GM19239 (cell line): ENCODE measurements at regions not wholly inside any gene's neighbourhood (a gene's known extent, or its start where the extent isn't known, plus 50 kb on each side); places are given as distances from the start of the nearest gene placed in this dataset.

Experiments
- DNase-seq: peaks from one replicate; pipeline ENCODE4 v3.0.0; 2011; ENCODE audit warnings: low spot score; ENCODE audit not compliant: insufficient read length
- FAIRE-seq: peaks from 2 replicates; lab custom pipeline; 2011; peaks lifted over from hg19 to GRCh38; lab: Jason Lieb, UNC

- FAIRE-seq (no peak), DNase-seq (no peak)
Observed at GRCh38 chr5:133882846-133883245, 85.6 kb downstream of the C5orf15 start.

- no peak for FAIRE-seq
- DNase-seq: no peak
Observed at GRCh38 chr5:133882389-133882695, 86.1 kb downstream of the C5orf15 start.

DNA sequence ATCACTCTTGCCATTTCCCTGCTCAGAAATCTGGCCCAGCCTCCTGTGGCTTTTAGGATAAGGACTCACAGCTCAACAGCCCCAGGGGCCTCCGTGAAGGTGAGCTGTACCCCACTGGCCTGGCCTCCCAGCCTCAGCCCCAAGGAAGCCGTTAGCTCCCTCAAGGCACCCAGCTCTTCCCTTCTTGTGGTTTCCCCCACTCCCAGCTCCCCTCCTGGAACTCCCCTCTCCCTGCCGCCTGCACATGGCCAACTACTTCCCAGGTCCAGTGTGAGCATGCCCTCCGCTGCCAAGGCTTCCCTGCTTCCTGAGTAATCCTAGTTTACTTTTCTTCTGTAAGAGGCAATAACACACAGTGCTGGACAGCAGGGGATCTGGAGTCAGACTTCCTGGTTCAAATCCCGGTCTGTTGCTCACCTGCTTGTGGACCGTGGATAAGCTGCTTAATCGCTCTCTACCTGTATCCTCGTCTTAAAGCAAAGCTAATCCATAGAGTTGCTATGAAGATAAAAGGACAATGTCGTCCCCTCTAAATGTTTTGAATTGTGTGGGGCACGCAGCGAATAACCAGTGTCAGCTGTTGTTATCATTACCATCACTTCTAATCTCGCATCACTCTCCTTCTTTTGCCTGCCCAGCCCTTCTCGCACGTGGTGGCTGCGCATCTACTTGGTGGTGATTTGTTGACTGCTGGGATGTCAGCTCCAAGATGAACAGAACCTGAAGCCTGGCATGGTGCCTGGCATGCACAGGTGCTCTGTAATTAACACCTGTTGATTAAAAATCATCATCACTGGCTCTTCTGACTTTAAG lies 86.6 kb downstream of the C5orf15 start:
- no peak for FAIRE-seq
- DNase-seq: no peak

DNA sequence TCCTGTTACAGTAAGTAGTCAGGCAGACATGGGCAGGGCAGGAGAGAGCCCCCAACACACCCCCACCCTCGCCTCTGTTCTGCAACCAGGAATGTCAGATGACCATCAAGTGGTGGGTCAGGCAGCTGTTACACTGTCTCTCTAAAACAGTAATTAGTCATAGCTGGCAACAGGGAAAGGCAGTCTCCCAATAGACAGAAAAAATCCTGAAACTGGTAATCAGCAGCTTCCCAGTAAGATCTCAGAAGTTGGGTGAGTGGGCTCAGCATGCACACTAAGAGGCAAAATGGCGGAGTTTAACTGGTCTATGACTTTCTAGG lies 90.2 kb downstream of the C5orf15 start:
- no peak for FAIRE-seq
- no peak for DNase-seq

GRCh38 chr5:133877351-133878235 lies 90.8 kb downstream of the C5orf15 start:
- no peak for DNase-seq
- no peak for FAIRE-seq

DNA sequence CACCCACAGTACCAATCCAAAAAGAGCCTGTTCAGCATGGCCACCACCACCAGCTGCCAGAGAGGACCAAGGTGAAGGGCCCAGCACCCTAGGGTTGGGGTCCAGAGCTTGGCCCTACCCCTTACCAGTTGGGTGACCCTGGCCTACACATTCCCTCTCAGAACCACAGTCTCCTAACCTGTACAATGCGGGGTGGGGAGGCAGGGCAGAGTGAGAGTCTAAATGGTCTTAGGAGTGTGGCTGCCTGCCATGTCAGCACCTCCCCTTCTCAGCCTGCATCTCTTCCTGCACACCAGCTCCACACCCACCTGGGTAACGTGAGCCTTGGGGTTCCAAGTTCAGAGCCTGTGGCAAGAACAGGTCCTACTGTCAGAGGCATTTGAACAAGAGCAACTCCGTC lies 92.2 kb downstream of the C5orf15 start:
- no peak for DNase-seq
- FAIRE-seq: no peak

DNA sequence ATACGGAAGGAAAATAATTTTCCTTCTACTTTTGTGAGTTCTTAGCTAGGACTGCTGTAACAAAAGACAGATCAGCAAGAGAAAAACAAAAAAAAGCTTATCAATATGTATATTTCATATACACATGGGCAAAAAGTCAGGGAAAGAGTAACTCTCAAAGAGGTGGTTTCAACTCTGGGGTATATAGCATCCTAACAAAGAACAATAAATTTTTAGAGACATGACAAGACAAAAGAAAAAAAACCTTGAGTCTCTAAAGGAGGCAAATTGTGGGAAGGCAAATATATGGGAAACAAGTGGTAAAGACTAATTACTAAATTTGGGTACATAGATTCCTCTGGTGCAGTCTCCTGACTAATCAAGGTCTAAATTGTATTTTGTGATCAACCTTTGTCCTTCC lies 93.2 kb downstream of the C5orf15 start:
- no peak for DNase-seq
- no peak for FAIRE-seq

DNA sequence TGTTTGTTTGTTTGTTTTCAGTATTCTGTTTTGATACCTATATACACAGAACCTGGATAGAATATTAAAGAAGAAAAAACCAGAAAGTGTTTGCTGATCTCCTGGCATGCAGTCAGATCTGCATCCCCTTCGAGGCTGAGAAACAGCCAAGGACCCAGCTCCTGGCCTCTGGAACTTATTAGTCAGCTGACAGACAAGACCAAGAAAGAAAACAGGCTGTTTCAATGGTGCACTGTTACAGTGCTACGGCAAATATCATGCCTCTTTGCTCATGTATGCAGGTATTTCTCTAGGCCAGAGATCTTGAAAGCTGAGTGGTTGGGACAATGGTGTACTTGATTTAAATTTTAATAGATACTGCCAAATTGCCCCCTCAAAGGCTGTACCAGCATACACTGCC lies 95.0 kb downstream of the C5orf15 start:
- DNase-seq (no peak), FAIRE-seq (no peak)

GRCh38 chr5:133870661-133871060 lies 97.8 kb downstream of the C5orf15 start:
- no peak for DNase-seq
- no peak for FAIRE-seq

GRCh38 chr5:133869519-133870335 lies 98.7 kb downstream of the C5orf15 start:
- no peak for DNase-seq
- FAIRE-seq: no peak

GRCh38 chr5:133868946-133869518 lies 99.4 kb downstream of the C5orf15 start:
- FAIRE-seq (peak; percentile 90), DNase-seq (peak; percentile 60)

DNA sequence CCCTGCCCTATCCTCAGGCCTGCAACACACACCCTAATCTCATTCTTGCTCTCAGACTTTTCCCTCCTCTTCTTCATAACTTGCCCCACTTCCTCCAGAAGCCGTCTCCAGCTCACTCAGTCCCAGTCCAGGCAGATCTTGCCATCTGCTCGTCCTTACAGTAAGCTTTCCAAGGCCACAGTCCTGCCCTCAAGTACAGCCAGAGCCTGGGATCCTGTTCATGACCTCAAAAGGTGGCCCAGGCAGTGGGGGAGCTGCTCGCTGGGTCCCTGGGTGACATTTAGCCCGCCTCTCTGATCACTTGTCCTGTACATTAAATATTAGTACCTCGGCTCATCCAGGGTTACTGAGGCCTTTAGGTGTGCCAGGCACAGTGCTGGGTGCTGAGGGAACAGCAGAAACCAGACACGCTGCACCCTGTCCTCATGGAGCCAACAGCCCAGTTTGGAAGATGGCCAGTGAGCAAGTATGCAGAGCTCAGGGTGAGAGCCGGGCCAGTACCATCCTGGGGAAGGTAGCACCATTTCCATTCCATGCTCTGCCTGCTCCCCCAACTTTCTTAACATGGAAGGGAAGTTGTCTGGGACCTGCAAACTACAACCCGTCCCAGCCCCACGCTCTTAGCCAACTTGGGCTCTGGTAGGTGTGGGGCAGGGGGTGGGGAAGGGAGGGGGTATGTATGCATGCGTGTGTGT lies 100.4 kb downstream of the C5orf15 start:
- FAIRE-seq: no peak

GRCh38 chr5:133867341-133867740 lies 101.1 kb downstream of the C5orf15 start:
- no peak for FAIRE-seq

More for the DNA sequence above, 100.4 kb downstream of the C5orf15 start:
- no peak for DNase-seq

GRCh38 chr5:133866903-133867245 lies 101.6 kb downstream of the C5orf15 start:
- DNase-seq: no peak
- no peak for FAIRE-seq

More at GRCh38 chr5:133867341-133867740, 101.1 kb downstream of the C5orf15 start:
- DNase-seq: no peak

DNA sequence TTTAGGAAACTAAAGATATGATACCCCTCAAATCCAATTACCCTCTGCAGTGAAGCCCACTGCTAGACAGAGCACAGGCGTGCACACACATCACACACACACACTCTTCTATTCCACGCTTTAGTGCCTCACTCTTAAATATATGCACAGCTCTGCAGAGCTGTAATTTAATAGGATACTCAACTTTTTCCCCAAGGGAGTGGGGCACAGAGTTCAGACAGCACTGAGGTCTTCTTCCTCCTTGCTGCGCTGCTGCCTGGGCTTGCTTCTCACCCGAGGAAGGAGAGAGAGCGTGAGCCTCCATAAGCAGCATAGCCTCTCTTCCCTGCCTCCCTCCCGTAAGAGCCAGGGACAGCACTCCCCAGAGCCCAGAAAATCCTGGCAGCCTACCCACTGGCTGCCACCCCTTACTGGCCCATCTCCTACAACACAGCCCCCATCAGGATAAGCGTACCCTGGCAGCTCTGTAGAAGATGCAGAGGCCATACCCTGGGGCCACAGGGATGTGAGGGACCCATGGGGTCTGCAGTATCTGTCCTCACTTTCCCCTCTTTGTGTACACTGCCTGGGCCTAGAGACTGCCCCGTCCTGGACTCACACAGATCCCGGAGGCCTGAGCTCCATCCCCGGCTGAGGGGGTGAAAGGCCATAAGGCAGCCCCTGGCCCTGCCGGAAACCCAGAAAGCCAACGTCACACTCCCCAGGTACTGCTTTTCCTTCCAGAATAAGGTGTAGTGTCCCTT lies 102.1 kb downstream of the C5orf15 start:
- FAIRE-seq (no peak), DNase-seq (no peak)

GRCh38 chr5:133865113-133865512 lies 103.3 kb downstream of the C5orf15 start:
- FAIRE-seq: no peak
- no peak for DNase-seq

DNA sequence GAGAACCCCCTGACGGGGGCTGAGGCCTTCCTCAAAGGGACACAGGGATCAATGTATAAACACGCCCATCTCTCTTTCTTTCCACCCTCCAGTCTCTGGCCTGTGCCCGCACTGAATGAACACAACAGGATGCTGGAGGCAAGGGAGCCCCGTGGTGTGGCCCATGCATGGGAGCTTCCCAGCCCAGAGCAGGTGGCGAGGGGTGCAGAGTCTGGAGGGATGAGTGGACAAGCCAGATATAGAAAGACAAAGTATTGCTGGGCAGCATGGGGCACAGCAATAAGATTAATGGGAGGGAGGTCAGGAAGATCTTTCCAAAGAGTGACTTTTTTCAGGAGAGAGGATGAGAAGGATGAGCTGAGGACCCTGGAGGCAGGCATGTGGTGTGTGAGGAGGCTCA lies 103.7 kb downstream of the C5orf15 start:
- FAIRE-seq (no peak), DNase-seq (no peak)

DNA sequence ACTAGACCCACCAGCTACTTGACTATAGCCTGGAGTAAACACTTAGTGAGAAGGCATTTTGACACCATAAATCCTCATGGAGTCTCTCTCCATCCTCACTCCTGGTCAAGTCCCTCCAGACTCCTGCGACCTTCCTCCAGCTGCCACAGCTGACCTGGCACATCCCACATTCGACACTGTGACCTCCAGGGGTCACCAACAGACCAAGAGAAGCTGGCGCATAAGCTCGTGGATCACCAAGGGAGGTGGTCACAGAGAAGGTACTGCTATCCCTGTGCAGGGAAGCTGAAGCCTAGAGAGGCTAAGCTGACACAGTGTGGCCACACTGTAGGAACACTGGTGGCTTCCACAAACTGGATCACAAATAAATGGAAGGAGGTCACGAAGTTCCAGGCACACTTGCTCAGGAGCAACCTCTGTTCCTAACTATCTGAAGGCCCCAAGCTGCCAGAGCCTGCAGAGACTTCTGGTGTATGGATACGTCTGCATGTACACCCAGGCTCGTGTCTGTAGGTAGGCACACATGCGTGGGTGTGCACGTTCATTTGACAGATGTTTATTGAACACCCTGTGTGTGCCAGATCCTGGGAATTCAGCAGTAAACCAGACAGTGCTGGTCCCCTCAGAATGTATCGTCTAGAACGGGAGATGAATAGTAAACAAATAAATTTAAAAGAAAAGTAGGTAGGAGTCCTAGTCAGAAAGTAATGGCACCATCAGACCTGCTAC lies 104.4 kb downstream of the C5orf15 start:
- FAIRE-seq (no peak), DNase-seq (no peak)
